NCI-H1092 treated with DMSO at 0.1 percent for 48 hours (cell line): ENCODE measurements at regions not wholly inside any gene's neighbourhood (a gene's known extent, or its start where the extent isn't known, plus 50 kb on each side); places are given as distances from the start of the nearest gene placed in this dataset.
"Not testable (repeated sequence)": the region's sequence is repeated elsewhere in the genome, so short reads cannot be mapped to it uniquely, and the experiment has no call there.

Experiments
- DNase-seq: peaks from one replicate; lab custom pipeline; 2025; lab: John Stamatoyannopoulos, UW

DNA sequence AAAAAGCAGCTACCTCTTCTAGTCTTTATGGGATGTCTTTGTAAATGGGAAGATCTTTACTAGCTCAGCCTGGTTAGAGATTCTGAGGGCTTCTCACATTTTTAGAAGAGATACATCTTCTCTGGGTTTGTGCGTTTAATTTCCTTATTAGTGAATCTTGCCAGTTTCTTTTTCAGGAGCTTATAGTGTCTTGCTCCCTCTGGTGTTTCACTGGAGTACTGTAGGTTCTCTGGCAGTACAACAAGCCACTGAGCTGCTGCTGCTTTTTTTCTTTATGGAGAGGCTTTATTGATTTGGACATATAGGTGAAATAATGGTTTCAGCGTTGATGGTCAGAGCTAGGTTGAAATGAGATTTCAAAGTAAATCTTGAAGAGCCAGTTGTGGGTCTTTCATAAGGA lies 82.9 kb downstream of the LAS1L start:
- DNase-seq: peak; percentile 7

DNA sequence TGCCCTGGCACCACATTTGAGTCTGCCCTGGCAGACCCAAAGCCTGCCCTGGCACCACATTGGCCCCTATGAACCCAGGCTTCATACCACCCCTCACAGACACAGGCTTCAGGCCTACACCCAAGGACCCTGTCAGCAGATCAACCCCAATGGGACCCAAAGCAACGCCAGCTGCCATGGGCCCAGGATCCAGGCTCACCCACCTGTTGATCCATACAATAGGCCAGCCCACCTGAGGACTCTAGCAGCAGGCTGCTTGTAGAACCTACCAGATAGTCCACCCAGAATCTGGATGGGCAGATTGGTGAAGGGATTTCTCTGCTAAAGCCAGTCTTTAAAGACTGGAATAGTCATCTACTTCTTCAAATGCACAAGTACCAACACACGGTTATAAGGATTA lies 114.4 kb downstream of the LAS1L start:
- DNase-seq: no peak

DNA sequence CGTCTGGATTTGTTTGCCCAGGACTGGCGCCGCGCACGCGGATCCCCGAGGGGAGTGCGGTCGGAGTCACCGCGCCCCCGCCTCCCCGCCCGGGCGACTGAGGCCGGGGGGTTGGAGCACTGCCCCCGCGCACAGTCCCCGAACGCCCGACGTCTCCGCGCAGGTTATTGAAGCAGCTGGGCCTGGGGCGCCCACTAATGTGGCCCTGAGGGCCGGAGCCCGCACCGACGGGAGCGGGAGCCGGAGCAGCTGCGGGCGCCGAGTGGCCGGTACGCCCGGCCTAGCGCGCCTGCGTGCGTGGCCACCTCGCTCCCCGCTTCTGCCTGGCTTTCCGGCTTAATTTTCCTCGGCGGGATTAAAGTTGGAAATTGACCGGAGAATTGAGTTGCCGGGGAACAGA lies 126.9 kb downstream of the LAS1L start:
- DNase-seq: not testable (repeated sequence)

DNA sequence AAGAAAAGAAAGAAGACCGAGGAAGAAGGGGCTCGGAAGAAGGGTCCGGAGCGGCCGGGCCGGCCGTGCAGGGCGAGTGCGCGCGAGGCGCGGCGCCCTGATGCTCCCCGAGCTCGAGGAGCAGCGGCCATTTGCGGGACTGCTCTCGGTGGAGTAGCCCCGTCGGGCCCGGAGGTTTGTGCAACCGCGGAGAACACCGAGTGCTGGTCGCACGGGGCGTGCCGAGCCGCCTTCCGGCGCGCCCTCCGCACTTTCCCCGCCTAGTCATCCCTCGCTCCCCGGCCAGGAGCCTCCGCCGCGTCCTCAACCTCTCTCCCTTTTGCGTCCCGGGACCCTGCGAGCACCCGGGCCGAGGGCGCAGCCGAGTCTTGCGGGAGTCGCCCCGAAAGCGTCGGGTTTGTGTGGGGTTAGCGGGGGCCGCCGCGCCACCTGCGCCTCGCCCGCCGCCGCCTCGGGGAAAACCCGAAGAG lies 127.4 kb downstream of the LAS1L start:
- no peak for DNase-seq

DNA sequence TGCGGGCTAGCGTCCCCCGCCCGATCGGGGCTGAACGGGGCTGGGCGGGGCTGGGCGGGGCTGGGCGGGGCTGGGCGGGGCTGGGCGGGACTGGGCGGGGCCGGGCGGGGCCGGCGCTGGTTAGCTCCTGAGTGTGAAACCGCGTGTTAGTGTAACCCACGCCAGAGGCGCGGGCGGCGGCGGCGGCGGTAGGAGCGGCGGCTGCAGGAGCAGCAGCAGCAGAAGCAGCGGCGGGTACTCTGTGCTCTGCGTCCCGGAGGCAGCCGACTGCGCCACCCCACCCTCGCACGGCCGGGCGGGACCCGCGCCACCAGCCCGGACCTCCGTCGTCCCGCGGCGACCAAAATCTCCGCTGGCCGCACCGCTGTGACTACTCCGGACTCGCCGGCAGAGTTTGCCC lies 128.1 kb downstream of the LAS1L start:
- DNase-seq: no peak

DNA sequence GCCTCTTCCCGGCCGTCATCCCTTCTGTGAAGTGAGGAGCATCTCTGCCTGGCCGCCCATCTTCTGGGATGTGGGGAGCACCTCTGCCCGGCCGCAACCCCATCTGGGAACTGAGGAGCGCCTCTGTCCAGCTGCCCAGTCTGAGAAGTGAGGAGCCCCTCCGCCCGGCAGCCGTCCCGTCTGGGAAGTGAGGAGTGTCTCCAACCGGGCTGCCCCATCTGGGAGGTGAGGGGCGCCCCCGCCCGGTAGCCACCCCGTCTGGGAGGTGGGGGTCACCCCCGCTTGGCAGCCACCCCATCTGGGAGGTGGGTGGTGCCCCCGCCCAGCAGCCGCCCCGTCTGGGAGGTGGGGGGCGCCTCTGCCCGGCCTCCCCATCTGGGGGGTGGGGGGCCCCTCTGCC lies 142.3 kb downstream of the LAS1L start:
- no peak for DNase-seq

DNA sequence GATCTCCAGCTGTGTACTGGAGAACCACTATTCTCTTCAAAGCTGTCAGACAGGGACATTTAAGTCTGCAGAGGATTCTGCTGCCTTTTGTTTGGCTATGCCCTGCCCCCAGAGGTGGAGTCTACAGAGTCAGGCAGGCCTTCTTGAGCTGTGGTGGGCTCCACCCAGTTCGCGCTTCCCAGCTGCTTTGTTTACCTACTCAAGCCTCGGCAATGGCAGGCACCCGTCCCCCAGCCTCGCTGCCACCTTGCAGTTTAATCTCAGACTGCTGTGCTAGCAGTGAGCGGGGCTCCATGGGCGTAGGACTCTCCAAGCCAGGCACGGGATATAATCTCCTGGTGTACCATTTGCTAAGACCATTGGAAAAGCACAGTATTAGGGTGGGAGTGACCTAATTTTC lies 145.5 kb downstream of the LAS1L start:
- not testable (repeated sequence) for DNase-seq
